Tibial nerve (tissue), 4 donors: ENCODE measurements at regions not wholly inside any gene's neighbourhood (a gene's known extent, or its start where the extent isn't known, plus 50 kb on each side); places are given as distances from the start of the nearest gene placed in this dataset.

Experiments
- CTCF ChIP-seq, 5 experiments: fragments of 200-600 bp in 3 of 5; fragments of 450-650 bp in 2 of 5; sonication (generic) in 3 of 5; IDR thresholded peaks; one replicate each; pipeline ENCODE4 v1.5.1; 2016 to 2019; ENCODE audit warnings: antibody characterized with exemption in 5 of 5, mild to moderate bottlenecking in 3 of 5, moderate library complexity in 2 of 5
- EP300 ChIP-seq, 2 donors: sonication (generic); formaldehyde crosslinking; IDR thresholded peaks; one replicate each; pipeline ENCODE4 v1.6.1; 2017; ENCODE audit warnings: antibody characterized with exemption in 2 of 2, mild to moderate bottlenecking in 1 of 2
- POLR2A ChIP-seq, 2 donors: fragments of 450-650 bp; IDR thresholded peaks; one replicate each; pipeline ENCODE4 v1.6.1; 2017; ENCODE audit warnings: antibody characterized with exemption in 2 of 2, mild to moderate bottlenecking in 2 of 2, moderate library complexity in 2 of 2

DNA sequence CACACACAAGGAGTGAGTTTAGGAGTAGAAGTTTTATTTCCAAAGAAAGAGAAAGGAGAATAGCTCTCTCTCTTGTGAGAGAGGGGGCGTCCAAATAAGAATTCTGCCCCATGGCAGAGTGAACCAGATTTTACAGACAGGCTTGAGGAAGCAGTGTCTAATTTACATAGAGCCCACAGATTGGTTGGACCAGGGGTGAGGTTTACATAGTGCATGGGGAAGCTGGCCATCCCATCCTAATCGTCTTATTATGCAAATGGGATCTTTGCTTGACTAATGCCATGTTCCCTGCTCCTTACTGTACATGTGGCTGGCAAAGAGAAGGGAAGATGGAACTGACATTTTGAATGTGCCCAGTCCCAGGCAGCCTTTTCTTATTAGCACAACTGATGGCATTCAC lies 60.0 kb upstream of the ACSM6 start:
- TF ChIP-seq POLR2A (IDR thresholded peaks at IDR 0.05) (no peak), CTCF (IDR thresholded peaks at IDR 0.05) (no peak), EP300 (IDR thresholded peaks at IDR 0.05) (no peak)
